22Rv1 (cell line): ENCODE measurements at regions not wholly inside any gene's neighbourhood (a gene's known extent, or its start where the extent isn't known, plus 50 kb on each side); places are given as distances from the start of the nearest gene placed in this dataset.

Experiments used
- H3K27ac ChIP-seq: fragments of 450-650 bp; 2 replicates; pipeline ENCODE4 v1.5.1; 2017
- ZFX ChIP-seq: fragments of 450-650 bp; IDR thresholded peaks from 2 replicates; pipeline ENCODE4 v1.6.1; 2017; ENCODE audit warnings: antibody characterized with exemption, borderline replicate concordance
- TF ChIP-seq, protein P1 (sequence below): fragments of 450-650 bp; IDR thresholded peaks from 2 replicates; pipeline ENCODE4 v1.5.1; 2017; ENCODE audit warnings: mild to moderate bottlenecking

DNA sequence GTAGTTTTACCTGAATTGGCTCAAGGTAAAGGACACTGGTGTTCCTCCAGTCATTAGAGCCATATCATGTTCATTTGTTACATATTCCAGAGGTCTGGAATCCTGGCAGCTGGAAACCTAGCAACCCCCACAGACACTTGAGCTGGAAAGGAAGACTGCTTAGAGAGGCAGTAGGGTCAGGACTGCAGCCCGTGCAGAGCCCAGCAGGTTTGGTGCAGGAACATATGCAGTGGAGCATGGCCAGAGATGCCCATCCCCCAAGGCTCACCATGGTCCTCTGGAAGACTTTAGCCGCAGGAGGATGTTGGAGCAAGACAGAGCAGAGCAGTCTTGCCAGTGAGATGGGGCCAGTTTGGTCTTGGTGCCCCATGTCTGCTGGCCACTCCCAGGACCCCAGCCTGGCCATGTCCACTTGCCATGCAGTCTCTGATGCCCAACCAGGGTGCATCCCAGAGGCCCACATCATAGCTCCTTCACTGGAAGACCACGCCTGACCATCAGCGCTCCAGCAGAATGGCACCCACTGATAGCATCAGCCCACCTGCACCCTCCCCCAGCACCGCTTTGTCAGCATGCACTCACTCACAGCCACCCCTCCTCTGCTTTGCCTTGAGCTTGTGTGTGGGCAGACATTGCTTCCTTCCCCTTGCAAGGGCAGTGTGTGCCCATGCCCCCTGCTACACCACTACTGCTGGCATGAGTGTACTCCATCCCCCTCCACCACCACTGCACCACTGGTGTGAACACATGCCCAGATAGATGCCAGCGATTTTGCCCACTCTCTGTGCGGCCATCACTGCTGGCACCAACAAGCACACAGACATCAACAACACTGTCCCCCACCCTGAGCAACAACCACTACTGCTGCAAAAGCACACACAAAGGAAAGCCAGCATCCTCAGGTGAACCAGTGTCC, 190.3 kb upstream of the SPOCK3 start:
- TF ChIP-seq ZFX: no peak
- TF ChIP-seq, protein P1, sequence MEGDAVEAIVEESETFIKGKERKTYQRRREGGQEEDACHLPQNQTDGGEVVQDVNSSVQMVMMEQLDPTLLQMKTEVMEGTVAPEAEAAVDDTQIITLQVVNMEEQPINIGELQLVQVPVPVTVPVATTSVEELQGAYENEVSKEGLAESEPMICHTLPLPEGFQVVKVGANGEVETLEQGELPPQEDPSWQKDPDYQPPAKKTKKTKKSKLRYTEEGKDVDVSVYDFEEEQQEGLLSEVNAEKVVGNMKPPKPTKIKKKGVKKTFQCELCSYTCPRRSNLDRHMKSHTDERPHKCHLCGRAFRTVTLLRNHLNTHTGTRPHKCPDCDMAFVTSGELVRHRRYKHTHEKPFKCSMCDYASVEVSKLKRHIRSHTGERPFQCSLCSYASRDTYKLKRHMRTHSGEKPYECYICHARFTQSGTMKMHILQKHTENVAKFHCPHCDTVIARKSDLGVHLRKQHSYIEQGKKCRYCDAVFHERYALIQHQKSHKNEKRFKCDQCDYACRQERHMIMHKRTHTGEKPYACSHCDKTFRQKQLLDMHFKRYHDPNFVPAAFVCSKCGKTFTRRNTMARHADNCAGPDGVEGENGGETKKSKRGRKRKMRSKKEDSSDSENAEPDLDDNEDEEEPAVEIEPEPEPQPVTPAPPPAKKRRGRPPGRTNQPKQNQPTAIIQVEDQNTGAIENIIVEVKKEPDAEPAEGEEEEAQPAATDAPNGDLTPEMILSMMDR: no peak
- no peak overlapping the region for H3K27ac ChIP-seq

DNA sequence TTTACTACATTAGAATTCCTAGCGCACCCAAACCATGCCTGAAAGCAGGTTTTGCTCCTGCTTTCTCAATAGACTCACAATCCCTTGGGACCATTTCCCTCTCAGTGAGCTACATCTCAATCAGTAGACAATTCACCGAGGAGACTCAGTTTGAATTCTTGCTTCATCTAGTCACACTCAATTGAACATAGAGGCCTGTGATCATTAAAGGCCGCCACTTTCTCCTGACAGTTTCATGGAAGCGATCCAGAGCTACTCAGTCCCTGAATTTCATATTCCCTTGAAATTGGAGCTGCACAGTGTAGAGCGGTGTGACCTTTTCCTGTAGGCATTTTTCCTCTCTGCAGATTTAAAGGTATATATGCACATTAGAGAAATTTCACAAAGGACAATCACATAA, 193.9 kb upstream of the SPOCK3 start:
- H3K27ac ChIP-seq: no peak overlapping the region
- no peak for TF ChIP-seq ZFX
- TF ChIP-seq, protein P1: no peak

DNA sequence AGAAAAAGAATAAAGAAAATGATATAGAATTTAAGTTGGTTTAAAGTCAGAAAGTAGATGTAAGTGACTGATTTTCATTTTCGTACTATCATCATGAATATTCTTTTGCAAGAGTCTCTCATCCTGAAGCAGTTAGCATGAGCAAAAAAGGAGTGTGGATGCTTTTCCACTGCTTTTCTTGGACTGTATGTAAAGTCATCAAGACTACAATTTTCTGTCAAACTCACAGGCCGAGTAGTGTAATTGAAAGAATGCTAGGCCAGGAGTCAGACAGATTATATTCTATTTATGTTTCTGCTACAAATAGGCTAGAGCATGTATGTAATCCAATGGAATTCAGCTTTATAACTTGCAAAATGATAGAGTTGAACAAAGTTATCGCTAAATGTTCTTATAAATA, 197.1 kb upstream of the SPOCK3 start:
- TF ChIP-seq ZFX: no peak
- TF ChIP-seq, protein P1: no peak
- H3K27ac ChIP-seq: no peak overlapping the region

DNA sequence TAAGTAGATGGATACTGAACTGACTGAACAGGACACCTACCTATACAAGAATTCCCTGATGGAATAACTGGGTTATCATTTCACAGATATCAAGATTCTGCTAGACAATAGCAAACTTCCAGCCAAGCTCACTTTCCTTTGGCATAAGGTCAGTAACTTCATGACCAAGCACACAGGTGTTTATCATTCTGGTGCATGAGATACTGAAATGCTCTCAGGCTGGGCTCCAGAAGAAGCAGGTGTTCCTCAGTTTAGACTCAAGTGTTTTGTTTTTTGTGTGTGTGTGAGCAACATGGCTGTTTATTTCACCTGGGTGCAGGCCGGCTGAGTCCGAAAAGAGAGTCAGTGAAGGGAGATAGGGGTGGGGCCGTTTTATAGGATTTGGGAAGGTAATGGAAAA, 201.5 kb upstream of the SPOCK3 start:
- no peak overlapping the region for H3K27ac ChIP-seq
- no peak for TF ChIP-seq ZFX
- TF ChIP-seq, protein P1: no peak

DNA sequence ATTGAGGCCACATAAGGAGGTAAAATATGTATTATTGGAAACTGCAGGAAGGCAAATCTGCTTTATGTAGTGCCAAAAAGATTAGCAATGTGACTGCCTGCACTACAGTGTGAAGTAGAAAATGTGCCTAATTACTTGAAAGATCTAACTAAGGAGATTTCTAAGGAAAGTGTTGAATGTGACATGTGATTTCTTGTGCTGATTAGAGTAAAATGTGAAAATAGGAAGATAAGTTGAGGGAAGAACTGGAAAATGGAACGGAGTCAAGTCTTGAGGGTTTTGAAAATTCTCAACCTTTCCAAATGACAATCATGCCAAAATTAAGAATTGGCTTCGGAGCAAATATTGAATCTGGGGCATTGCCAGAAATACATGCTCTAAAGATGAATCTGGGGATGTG, 209.5 kb upstream of the SPOCK3 start:
- no peak for TF ChIP-seq ZFX
- TF ChIP-seq, protein P1: no peak

DNA sequence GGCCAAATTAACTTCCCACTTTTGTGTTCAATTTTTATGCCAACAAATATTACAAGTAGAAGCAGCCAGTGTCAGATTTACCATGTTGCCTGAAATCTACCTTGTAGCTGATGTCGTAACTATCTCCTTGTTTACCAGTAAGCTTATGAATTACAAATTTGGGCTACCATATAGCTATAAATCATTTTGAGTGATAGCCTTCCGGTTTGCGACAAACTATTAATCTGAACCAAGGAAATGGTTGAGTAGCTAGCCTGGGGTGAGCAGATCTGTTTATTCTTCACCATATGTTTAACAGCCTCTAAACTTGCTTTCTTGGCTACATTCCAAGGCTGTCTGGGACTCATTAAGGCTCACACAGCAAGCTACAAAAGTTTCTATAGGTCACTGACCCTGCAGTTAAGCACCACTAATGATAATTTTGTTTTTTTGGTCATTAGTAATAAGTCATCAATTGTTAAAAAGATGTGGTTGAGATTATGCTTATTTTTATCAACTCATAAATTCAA, 218.7 kb upstream of the SPOCK3 start:
- TF ChIP-seq, protein P1: no peak
- no peak for TF ChIP-seq ZFX
- no peak overlapping the region for H3K27ac ChIP-seq

More for the DNA sequence above, 209.5 kb upstream of the SPOCK3 start:
- no peak overlapping the region for H3K27ac ChIP-seq

DNA sequence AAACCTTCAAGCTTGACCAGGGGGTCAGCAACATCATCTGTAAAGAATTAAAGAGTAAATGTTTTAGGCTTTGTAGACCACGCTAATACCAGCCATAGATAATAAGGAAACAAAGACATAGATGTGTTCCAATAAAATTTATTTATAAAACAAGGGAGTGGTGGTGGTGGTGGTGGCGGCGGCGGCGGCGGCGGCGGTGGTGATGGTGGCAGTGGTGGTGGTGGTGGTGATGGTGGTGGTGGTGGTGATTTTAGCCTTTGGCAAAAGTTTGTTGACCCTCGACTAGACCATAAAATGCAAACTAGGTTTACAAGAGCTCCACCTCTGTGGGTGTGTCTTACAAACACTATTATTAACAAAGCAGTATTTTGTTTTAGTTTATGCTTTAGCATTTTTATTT, 222.3 kb upstream of the SPOCK3 start:
- H3K27ac ChIP-seq: no peak overlapping the region
- no peak for TF ChIP-seq ZFX
- TF ChIP-seq, protein P1: no peak
